ENCODE measurements at regions not wholly inside any gene's neighbourhood (a gene's known extent, or its start where the extent isn't known, plus 50 kb on each side); places are given as distances from the start of the nearest gene placed in this dataset.

GRCh38 chr6:130306377-130306776 lies 59.4 kb upstream of the TMEM200A start:
- TF ChIP-seq CTCF (IDR thresholded peaks at IDR 0.05) (no peak), NR3C1 (IDR thresholded peaks at IDR 0.05) (no peak), POLR2A (IDR thresholded peaks at IDR 0.05; ENCODE audit: low read length) (no peak)
